NB4 (cell line): ENCODE measurements at regions not wholly inside any gene's neighbourhood (a gene's known extent, or its start where the extent isn't known, plus 50 kb on each side); places are given as distances from the start of the nearest gene placed in this dataset.

Source experiments
- MYC ChIP-seq: IDR thresholded peaks from 2 replicates; pipeline ENCODE4 v1.6.1; 2011; ENCODE audit warnings: low read depth, low read length
- TF ChIP-seq, protein P1 (sequence below): IDR thresholded peaks from one replicate; pipeline ENCODE4 v1.5.1; 2012; ENCODE audit warnings: low read depth, low read length

DNA sequence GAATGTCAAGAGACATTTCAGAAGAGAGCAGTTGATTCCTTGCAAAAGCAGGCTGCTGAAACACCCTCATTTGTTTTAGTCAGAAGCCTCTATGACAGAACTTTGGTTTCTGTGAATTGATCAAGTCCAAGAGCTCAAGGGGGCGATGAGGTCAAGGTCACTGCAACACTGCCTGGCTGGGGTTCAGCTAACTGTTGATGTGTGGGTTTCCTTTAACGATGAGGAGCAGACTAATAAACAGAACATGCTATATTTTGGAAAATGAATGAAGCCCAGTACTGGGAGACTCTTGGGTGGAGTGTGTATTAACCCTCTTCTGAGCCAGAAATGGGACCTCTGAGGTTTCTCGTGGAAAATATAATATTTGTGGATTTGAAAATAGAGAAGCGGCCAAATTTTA lies 109.3 kb downstream of the ZC3H11B start:
- TF ChIP-seq, protein P1, sequence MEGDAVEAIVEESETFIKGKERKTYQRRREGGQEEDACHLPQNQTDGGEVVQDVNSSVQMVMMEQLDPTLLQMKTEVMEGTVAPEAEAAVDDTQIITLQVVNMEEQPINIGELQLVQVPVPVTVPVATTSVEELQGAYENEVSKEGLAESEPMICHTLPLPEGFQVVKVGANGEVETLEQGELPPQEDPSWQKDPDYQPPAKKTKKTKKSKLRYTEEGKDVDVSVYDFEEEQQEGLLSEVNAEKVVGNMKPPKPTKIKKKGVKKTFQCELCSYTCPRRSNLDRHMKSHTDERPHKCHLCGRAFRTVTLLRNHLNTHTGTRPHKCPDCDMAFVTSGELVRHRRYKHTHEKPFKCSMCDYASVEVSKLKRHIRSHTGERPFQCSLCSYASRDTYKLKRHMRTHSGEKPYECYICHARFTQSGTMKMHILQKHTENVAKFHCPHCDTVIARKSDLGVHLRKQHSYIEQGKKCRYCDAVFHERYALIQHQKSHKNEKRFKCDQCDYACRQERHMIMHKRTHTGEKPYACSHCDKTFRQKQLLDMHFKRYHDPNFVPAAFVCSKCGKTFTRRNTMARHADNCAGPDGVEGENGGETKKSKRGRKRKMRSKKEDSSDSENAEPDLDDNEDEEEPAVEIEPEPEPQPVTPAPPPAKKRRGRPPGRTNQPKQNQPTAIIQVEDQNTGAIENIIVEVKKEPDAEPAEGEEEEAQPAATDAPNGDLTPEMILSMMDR: no peak
- no peak for TF ChIP-seq MYC
